NCI-H1436 (cell line): ENCODE measurements at regions not wholly inside any gene's neighbourhood (a gene's known extent, or its start where the extent isn't known, plus 50 kb on each side); places are given as distances from the start of the nearest gene placed in this dataset.
"Not testable (repeated sequence)": the region's sequence is repeated elsewhere in the genome, so short reads cannot be mapped to it uniquely, and the experiment has no call there.

Source experiments
- DNase-seq: peaks from one replicate; lab custom pipeline; 2025; lab: John Stamatoyannopoulos, UW

DNA sequence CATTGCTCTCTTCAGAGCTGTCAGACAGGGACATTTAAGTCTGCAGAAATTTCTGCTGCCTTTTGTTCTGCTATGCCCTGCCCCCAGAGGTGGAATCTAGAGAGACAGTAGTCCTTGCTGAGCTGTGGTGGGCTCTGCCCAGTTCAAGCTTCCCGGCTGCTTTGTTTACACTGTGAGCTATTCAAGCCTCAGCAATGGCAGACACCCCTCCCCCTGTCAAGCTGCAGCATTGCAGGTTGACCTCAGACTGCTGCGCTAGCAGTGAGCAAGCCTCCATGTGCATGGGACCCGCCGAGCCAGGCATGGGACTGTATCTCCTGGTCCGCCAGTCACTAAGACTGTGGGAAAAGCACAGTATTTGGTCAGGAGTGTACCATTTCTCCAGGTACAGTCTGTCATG is 53.6 kb upstream of the MAPK10 start:
- not testable (repeated sequence) for DNase-seq

GRCh38 chr4:86414686-86415085 is 54.8 kb upstream of the MAPK10 start:
- DNase-seq: no peak

- DNase-seq: no peak
Observed at GRCh38 chr4:86416081-86416480, 56.2 kb upstream of the MAPK10 start.

- no peak for DNase-seq
Observed at GRCh38 chr4:86421461-86421860, 61.6 kb upstream of the MAPK10 start.

DNA sequence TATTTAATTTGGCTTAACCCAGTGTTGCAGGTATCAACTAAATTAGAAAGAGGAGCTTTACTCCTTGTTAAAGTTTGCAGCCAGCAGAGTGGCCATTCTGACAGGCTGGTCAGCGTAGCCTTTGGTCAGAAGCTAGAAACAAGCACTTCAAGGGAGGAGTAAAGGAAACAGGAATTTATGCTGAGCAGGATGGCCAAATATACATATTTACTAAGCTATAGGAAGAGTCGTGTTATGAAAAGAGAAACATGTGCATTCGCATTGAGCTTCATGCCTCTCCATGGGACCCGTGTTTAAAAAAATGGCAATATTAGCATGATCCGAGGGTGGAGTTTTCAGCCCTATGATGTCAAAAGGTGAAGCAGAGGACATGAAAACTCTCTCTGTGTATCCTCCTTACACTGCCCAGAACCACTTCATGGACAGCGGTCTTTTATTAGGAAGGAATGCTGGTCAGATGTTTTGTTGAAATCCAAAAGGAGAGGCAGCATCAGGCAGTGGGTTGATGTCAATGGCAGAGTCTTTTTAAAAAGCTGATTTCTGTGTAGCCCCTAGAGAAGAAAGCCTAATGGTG is 71.8 kb upstream of the MAPK10 start:
- no peak for DNase-seq

- no peak for DNase-seq
Observed at GRCh38 chr4:86432559-86433134, 72.8 kb upstream of the MAPK10 start.

GRCh38 chr4:86439293-86439692 is 79.4 kb upstream of the MAPK10 start:
- DNase-seq: no peak

GRCh38 chr4:86441175-86441936 is 81.5 kb upstream of the MAPK10 start:
- no peak for DNase-seq

- DNase-seq: no peak
Observed at GRCh38 chr4:86442881-86443280, 83.0 kb upstream of the MAPK10 start.

- DNase-seq: no peak
Observed at GRCh38 chr4:86443495-86443894, 83.6 kb upstream of the MAPK10 start.

GRCh38 chr4:86446996-86447395 is 87.1 kb upstream of the MAPK10 start:
- no peak for DNase-seq

GRCh38 chr4:86448871-86449270 is 89.0 kb upstream of the MAPK10 start:
- DNase-seq: no peak

DNA sequence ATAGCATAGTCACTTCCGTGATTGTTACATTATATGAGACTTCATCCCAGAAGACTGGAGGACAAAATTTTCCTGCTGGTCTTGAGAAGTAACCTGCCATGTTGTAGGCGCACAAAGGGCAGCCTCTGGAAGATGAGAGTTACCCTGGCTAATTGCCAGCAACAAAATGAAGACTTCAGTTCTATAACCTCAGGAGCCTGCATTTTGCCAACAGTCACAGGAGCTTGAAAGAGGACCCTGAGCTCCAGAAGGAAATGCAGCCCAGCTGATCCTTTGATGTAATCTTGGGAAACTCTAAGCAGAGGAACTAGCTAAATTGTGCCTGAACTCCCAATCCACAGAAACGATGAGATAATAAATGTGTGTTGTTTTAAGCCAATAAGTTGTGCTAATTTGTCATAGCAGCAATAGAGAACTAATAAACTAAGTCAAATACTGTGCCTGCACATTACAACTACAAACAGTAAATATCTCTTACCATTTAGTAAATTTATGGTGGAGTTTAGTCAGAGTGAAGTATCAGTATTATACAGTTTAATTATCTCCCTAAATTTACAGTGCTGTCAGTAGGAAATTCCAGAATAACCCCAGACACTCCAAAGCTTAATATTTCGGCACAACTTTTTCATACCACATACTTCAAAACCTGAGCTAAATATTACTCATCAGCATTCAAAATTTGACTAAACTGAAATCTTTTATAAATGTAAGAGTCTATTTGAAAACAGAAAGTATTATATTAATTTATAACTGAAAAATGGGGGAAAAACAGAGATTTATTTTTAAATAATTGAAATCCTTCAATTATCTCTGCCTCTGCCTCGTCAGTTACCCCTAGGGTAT is 90.1 kb upstream of the MAPK10 start:
- DNase-seq: no peak

DNA sequence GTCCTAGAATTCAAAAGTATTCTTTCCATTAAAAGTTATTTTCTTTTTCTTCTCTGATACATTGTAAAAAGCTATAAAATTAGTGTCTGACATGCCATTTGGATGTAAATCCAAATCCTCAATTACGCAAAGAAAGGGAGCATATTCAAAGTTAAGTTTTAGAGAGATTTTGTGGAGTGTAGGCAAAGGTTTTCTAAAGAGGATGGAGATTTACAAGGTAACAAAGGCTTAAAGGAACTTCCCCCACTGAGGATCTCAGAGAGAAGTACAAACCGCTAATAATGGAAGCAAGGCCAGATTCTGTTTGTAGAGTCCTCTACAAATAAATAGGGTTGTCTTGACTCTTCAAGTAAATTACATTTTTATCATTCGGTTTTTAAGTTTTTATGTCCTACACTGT is 91.0 kb upstream of the MAPK10 start:
- DNase-seq: no peak

- no peak for DNase-seq
Observed at GRCh38 chr4:86451560-86452330, 91.9 kb upstream of the MAPK10 start.

- no peak for DNase-seq
Observed at GRCh38 chr4:86452422-86452891, 92.6 kb upstream of the MAPK10 start.

DNA sequence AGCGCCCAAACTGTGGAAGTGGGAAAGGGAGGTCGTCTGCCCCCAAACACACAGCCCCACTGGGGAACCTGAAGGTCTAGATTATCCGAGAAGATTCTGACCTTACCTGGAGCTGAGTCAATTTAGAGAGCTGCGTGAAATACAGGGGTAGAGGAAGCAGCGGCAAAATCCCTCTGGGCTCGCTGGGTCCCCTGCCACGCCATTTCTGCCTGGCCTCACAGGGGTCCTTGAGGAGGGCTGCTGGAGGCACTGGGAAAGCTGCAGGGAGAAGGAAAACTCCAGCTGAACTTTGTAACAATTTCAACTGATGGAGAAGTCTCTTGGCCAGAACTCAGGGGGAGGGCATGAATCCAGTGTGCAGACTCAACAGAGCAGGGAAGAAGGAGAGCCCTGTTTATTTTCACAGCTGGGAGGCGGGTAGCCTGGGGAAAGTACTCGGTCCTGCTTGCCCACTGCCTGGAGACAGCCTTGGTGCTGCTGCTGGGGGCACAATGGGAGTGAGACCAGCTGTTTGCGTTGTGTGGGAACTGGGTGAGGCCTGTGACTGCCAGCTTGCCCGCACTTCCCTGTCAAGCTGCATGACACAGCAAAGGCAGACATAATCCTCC is 93.2 kb upstream of the MAPK10 start:
- DNase-seq: peak; percentile 58

GRCh38 chr4:86453611-86454072 is 93.8 kb upstream of the MAPK10 start:
- peak; percentile 86 for DNase-seq

DNA sequence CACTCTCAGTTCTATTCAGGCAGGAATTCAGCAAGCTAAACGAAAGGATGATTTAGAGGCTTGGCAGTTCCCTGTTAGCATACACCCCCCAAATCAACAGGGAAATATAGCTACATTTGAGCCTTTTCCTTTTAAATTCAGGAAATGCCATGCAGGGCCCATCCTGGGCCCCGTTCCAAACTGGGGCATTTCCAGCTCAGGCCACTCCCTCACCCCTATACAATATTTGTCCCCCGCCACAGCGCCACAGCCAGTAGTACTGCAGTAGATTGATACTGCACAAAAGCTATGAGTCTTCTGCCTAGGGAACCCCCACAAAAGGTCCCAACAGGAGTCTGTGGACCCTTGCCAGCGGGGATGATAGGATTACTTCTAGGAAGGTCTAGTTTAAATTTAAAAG is 102.0 kb upstream of the MAPK10 start:
- DNase-seq: no peak

DNA sequence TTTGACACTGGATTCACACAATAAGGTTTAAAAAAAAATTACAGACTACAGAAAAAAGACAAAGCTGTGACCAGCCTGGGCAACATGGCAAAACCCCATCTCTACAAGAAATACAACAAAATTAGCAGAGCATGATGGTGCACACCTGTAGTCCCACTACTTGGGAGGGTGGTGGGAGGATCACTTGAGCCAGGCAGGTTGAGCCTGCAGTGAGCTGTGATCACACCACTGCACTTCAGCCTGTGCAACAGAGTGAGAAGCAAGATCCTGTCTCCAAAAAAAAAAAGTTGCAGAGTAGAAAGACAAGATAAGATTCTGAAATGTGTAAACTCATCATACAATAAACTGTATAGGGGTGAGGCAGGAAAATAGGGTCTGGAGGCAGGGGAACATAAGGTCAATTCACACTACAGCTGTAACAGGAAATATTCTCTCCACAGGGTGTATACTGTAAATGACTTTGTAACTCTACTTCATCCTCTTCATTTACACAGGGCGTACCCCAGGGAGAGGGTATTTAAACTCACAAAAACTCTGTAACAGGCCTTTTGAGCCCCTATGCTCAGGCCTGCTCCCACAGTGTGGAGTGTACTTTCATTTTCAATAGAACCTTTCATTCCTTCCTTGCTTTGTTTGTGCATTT is 112.6 kb upstream of the MAPK10 start:
- no peak for DNase-seq

DNA sequence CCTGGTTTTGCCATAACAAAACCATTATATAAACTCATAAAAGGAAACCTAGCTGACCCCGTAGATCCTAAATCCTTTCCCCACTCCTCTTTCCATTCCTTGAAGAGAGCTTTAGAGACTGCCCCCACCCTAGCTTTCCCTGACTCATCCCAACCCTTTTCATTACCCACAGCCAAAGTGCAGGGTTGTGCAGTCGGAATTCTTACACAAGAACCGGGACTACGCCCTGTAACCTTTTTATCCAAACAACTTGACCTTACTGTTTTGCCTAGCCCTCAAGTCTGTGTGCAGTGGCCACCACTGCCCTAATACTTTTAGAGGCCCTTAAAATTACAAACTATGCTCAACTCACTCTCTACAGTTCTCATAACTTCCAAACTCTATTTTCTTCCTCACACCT is 116.0 kb upstream of the PTPN13 start:
- DNase-seq: not testable (repeated sequence)
